Spleen (tissue), 11 donors: ENCODE measurements at regions not wholly inside any gene's neighbourhood (a gene's known extent, or its start where the extent isn't known, plus 50 kb on each side); places are given as distances from the start of the nearest gene placed in this dataset.

Experiments
- DNase-seq: peaks from one replicate; pipeline ENCODE4 v3.0.0-alpha.2; 2020
- H3K27ac ChIP-seq, 8 donors: fragments of 200-600 bp; sonication (generic) in 7 of 8; 1 replicate in 4 of 8; 2 replicates in 4 of 8; pipeline versions ENCODE4 v1.5.0 to v1.8.0; 2016 to 2021; ENCODE audit warnings: inconsistent platforms in 4 of 8, mild to moderate bottlenecking in 4 of 8, moderate library complexity in 1 of 8
- H3K27me3 ChIP-seq, 7 donors: fragments of 200-600 bp; sonication (generic) in 6 of 7; replicated peaks in 1 of 7; 1 replicate in 4 of 7; 2 replicates in 3 of 7; pipeline versions ENCODE4 v1.5.0 to v1.8.0; 2016 to 2021; ENCODE audit warnings: inconsistent platforms in 3 of 7, mild to moderate bottlenecking in 1 of 7
- H3K36me3 ChIP-seq, 6 donors: fragments of 200-600 bp; sonication (generic) in 5 of 6; 1 replicate in 4 of 6; 2 replicates in 2 of 6; pipeline versions ENCODE4 v1.5.0 to v1.8.0; 2016 to 2021; ENCODE audit warnings: inconsistent platforms in 2 of 6
- H3K4me1 ChIP-seq, 6 donors: fragments of 200-600 bp; sonication (generic) in 5 of 6; 1 replicate in 3 of 6; 2 replicates in 3 of 6; pipeline versions ENCODE4 v1.5.0 to v1.8.0; 2016 to 2021; ENCODE audit warnings: inconsistent platforms in 3 of 6
- H3K4me3 ChIP-seq, 8 donors: fragments of 200-600 bp; sonication (generic) in 7 of 8; 1 replicate in 4 of 8; 2 replicates in 4 of 8; pipeline versions ENCODE4 v1.5.0 to v1.8.0; 2016 to 2021; ENCODE audit warnings: inconsistent platforms in 4 of 8, mild to moderate bottlenecking in 4 of 8, moderate library complexity in 2 of 8
- H3K9me3 ChIP-seq, 8 donors: fragments of 200-600 bp; sonication (generic) in 7 of 8; 1 replicate in 4 of 8; 2 replicates in 4 of 8; pipeline versions ENCODE4 v1.5.0 to v1.8.0; 2016 to 2021; ENCODE audit warnings: inconsistent platforms in 4 of 8
- POLR2A ChIP-seq, 3 donors: fragments of 450-650 bp; IDR thresholded peaks; one replicate each; pipeline ENCODE4 v1.5.1; 2017; ENCODE audit warnings: antibody characterized with exemption in 3 of 3, mild to moderate bottlenecking in 1 of 3
- POLR2AphosphoS5 ChIP-seq, 3 donors: sonication (generic); formaldehyde crosslinking; IDR thresholded peaks; one replicate each; pipeline ENCODE4 v1.5.1; 2017; ENCODE audit warnings: antibody characterized with exemption in 3 of 3
- WGBS, 5 donors: extraction: QIAGEN DNeasy Blood & Tissue Kit in 3 of 5; methylation state at CpG; one replicate each; pipeline versions ENCODE4 v1.1.5 to v1.1.7; 2013 to 2018; 5-methylcytosine and 5-hydroxymethylcytosine counted together
- intact Hi-C: fragments of 100-400 bp; cut with DNase I; formaldehyde crosslinking; loops from one replicate; pipeline ENCODE4 v1.15.0; 2023; ENCODE audit warnings: low total_unique reads
- TF ChIP-seq, protein P1 (sequence below), 11 experiments: fragments of 200-600 bp in 7 of 11; fragments of 450-650 bp in 4 of 11; sonication (generic) in 4 of 11; IDR thresholded peaks in 8 of 11; conservative IDR thresholded peaks in 3 of 11; 1 replicate in 7 of 11; 2 replicates in 4 of 11; pipeline versions ENCODE4 v1.4.0 to v1.8.0; 2016 to 2021; ENCODE audit warnings: antibody characterized with exemption in 11 of 11, inconsistent platforms in 4 of 11, mild to moderate bottlenecking in 1 of 11
- donor health status: healthy with polysubstance abuse.
- donor health status: DM: no; HTN: no; CAD: no; lungs with moderate emphysema.
- donor health status: DM: no; HTN: no; CAD: no.
- donor health status: Bipolar disorder and iron deficiency.
- donor health status: healthy.
- donor health status: DM: no; HTN: no; CAD: no.
- donor health status: DM: yes; HTN: yes; CAD: no.

DNA sequence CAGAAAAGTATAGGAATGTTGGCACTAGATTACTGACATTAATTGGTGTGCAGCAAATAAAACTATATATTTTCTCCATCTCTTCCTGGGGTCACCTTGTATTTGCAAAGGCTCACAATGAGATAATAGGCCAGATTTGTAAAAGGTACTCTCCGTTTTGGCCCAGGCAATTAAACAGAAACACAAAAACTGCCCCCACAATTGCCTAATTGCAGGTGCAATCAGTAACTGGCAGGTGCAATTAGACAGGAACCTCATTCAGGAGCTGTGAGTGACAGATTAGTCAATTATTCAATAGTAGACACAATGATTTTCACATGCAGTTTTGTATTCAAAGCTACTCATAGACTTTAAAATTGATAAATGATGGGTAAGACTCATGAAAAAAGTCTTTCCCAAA lies 451.4 kb upstream of the ID2 start:
- peaks cover 0 to 26% (median 11%) of the 10 kb centered on the region in 6 donors for H3K4me1 ChIP-seq
- no peak overlapping the region for H3K27ac ChIP-seq
- intact Hi-C loops, result no loop called here
- no peak for DNase-seq
- no peaks in the 10 kb centered on the region for H3K27me3 ChIP-seq
- no peaks in the 10 kb centered on the region for H3K9me3 ChIP-seq
- H3K36me3 ChIP-seq, result no peaks in the 10 kb centered on the region
- 54 to 95% (median 82%) methylated on average over 1 of the region's 1 CpG for WGBS, 5 donors
- H3K4me3 ChIP-seq, result no peak overlapping the region
- TF ChIP-seq, protein P1, sequence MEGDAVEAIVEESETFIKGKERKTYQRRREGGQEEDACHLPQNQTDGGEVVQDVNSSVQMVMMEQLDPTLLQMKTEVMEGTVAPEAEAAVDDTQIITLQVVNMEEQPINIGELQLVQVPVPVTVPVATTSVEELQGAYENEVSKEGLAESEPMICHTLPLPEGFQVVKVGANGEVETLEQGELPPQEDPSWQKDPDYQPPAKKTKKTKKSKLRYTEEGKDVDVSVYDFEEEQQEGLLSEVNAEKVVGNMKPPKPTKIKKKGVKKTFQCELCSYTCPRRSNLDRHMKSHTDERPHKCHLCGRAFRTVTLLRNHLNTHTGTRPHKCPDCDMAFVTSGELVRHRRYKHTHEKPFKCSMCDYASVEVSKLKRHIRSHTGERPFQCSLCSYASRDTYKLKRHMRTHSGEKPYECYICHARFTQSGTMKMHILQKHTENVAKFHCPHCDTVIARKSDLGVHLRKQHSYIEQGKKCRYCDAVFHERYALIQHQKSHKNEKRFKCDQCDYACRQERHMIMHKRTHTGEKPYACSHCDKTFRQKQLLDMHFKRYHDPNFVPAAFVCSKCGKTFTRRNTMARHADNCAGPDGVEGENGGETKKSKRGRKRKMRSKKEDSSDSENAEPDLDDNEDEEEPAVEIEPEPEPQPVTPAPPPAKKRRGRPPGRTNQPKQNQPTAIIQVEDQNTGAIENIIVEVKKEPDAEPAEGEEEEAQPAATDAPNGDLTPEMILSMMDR (IDR thresholded peaks at IDR 0.05 in 8 of 11, conservative IDR thresholded peaks at IDR 0.05 in 3 of 11), result no peak
- no peak for TF ChIP-seq POLR2A (IDR thresholded peaks at IDR 0.05)
- TF ChIP-seq POLR2AphosphoS5 (IDR thresholded peaks at IDR 0.05), result no peak

DNA sequence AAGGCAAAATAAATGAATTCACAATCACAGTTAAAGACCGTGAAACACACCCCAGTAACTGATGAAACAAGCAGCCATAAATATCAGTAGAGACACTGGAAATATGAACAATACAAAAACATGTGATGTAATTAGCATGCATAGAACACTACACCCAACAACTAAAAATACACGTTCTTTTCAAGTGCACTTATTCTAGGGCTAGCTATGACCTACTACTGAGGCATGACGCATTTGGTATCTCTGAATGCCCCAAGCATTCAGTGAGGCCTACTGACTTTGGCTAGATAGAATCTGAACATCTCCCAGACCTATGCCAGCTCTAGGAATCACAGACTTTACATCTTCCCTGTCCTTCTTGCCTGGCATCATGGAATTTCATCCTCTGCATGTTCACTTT lies 450.0 kb upstream of the ID2 start:
- Histone ChIP-seq H3K4me1 (peaks cover 0 to 27% (median 11%) of the 10 kb centered on the region in 6 donors), H3K27me3 (no peaks in the 10 kb centered on the region), H3K9me3 (no peaks in the 10 kb centered on the region), H3K4me3 (no peak overlapping the region), H3K27ac (no peak overlapping the region), H3K36me3 (no peaks in the 10 kb centered on the region)
- intact Hi-C loops, result no loop called here
- TF ChIP-seq POLR2A (IDR thresholded peaks at IDR 0.05) (no peak), POLR2AphosphoS5 (IDR thresholded peaks at IDR 0.05) (no peak)
- TF ChIP-seq, protein P1 (IDR thresholded peaks at IDR 0.05 in 8 of 11, conservative IDR thresholded peaks at IDR 0.05 in 3 of 11), result no peak
- 87 to 93% (median 89%) methylated on average over 3 of the region's 3 CpGs for WGBS, 5 donors
- no peak for DNase-seq

DNA sequence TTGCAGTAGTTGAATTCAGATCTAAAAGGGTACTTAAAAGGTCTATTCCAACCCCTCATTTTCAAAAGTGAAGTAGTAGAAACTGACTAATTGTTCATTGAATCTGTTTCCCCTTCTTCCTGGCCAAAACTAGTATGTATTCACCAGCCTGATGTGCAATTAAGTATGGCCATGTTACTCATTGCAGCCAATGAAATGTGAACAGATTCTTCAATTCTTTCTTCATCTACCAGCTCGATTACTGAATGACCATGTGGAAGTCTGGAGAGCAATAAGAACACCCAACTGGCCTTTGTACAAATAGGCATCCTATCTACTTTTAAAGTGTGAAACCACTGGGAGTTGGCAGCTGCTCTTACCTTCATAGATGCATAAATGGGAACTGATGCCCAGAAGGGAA lies 449.0 kb upstream of the ID2 start:
- DNase-seq, result no peak
- no peaks in the 10 kb centered on the region for H3K27me3 ChIP-seq
- no peaks in the 10 kb centered on the region for H3K9me3 ChIP-seq
- H3K27ac ChIP-seq, result no peak overlapping the region
- no peaks in the 10 kb centered on the region for H3K36me3 ChIP-seq
- TF ChIP-seq POLR2A (IDR thresholded peaks at IDR 0.05) (no peak), POLR2AphosphoS5 (IDR thresholded peaks at IDR 0.05) (no peak)
- TF ChIP-seq, protein P1 (IDR thresholded peaks at IDR 0.05 in 8 of 11, conservative IDR thresholded peaks at IDR 0.05 in 3 of 11), result no peak
- WGBS, 5 donors, result 81 to 90% (median 86%) methylated on average over 1 of the region's 1 CpG
- no peak overlapping the region for H3K4me3 ChIP-seq
- intact Hi-C loops, result no loop called here
- H3K4me1 ChIP-seq, result peaks cover 0 to 27% (median 11%) of the 10 kb centered on the region in 6 donors

- Histone ChIP-seq H3K4me1 (peaks cover 0 to 40% (median 21%) of the 10 kb centered on the region in 6 donors), H3K27ac (no peak overlapping the region), H3K27me3 (no peaks in the 10 kb centered on the region), H3K36me3 (no peaks in the 10 kb centered on the region), H3K4me3 (no peak overlapping the region), H3K9me3 (no peaks in the 10 kb centered on the region)
- TF ChIP-seq, protein P1 (IDR thresholded peaks at IDR 0.05 in 8 of 11, conservative IDR thresholded peaks at IDR 0.05 in 3 of 11), result no peak
- TF ChIP-seq POLR2A (IDR thresholded peaks at IDR 0.05), result no peak
- TF ChIP-seq POLR2AphosphoS5 (IDR thresholded peaks at IDR 0.05), result no peak
- WGBS, 5 donors, result 46 to 65% (median 57%) methylated on average over 3 of the region's 3 CpGs
- intact Hi-C loops, result no loop called here
- no peak for DNase-seq
Observed at GRCh38 chr2:8234253-8234652, 447.6 kb upstream of the ID2 start.
